Adrenal gland (tissue), 5 donors: ENCODE measurements at regions not wholly inside any gene's neighbourhood (a gene's known extent, or its start where the extent isn't known, plus 50 kb on each side); places are given as distances from the start of the nearest gene placed in this dataset.

Experiments used
- POLR2A ChIP-seq, 2 donors: fragments of 450-650 bp; IDR thresholded peaks; one replicate each; pipeline ENCODE4 v1.6.1; 2017; ENCODE audit warnings: antibody characterized with exemption in 2 of 2, mild to moderate bottlenecking in 2 of 2, moderate library complexity in 1 of 2
- TF ChIP-seq, protein P1 (sequence below), 6 experiments: fragments of 450-650 bp in 4 of 6; fragments of 200-600 bp in 2 of 6; sonication (generic) in 1 of 6; IDR thresholded peaks; 1 replicate in 5 of 6; 2 replicates in 1 of 6; pipeline versions ENCODE4 v1.5.1 to v1.8.0; 2016 to 2021; ENCODE audit warnings: antibody characterized with exemption in 6 of 6, mild to moderate bottlenecking in 2 of 6, moderate library complexity in 1 of 6
- donor health status: DM: no; HTN: no; CAD: no.

DNA sequence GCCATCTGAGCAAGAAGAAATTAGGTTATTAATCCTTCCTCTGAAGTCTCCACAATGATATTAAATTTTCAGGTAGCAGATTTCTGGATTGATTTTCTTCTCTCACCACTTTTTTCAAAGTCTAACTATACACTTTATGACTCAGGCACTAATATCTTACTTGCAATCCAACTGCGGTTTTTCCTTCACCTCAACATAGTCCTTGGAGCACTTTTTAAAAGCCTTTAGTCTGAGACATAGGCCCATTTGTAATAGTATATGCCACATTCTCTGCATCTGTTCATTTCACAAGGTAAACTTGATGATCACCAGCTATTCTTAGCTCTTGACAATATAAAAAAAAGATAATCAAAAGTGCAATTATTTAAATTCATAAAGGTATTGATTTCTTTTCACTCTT is 55.9 kb upstream of the EDNRA start:
- TF ChIP-seq, protein P1, sequence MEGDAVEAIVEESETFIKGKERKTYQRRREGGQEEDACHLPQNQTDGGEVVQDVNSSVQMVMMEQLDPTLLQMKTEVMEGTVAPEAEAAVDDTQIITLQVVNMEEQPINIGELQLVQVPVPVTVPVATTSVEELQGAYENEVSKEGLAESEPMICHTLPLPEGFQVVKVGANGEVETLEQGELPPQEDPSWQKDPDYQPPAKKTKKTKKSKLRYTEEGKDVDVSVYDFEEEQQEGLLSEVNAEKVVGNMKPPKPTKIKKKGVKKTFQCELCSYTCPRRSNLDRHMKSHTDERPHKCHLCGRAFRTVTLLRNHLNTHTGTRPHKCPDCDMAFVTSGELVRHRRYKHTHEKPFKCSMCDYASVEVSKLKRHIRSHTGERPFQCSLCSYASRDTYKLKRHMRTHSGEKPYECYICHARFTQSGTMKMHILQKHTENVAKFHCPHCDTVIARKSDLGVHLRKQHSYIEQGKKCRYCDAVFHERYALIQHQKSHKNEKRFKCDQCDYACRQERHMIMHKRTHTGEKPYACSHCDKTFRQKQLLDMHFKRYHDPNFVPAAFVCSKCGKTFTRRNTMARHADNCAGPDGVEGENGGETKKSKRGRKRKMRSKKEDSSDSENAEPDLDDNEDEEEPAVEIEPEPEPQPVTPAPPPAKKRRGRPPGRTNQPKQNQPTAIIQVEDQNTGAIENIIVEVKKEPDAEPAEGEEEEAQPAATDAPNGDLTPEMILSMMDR (IDR thresholded peaks at IDR 0.05): no peak
- no peak for TF ChIP-seq POLR2A (IDR thresholded peaks at IDR 0.05)
